SKM-1 treated with dmso at 0.1 percent for 144 hours (cell line): ENCODE measurements at regions not wholly inside any gene's neighbourhood (a gene's known extent, or its start where the extent isn't known, plus 50 kb on each side); places are given as distances from the start of the nearest gene placed in this dataset.

Experiments used
- DNase-seq: peaks from one replicate; lab custom pipeline; 2025; ENCODE audit not compliant: unreplicated experiment; lab: John Stamatoyannopoulos, UW

DNA sequence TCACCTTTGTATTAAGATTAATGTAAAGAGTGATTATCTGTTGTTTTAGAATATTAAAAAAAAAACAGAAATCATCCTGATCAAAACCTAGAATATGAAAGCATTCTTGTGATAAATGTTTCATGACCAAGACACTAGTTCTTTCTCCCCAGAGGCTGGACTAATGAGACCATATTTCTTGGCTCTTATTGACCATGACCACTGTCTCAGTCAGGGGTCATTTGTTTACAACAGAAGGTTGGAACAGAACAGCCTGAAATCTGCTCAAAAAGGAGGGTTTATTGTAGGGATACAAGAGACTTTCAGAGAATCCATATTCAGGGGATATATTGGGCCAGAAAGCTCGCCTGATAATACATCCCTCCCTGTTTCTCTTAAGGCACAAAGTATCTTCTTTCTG lies 87.7 kb downstream of the TMEM30B start:
- no peak for DNase-seq

DNA sequence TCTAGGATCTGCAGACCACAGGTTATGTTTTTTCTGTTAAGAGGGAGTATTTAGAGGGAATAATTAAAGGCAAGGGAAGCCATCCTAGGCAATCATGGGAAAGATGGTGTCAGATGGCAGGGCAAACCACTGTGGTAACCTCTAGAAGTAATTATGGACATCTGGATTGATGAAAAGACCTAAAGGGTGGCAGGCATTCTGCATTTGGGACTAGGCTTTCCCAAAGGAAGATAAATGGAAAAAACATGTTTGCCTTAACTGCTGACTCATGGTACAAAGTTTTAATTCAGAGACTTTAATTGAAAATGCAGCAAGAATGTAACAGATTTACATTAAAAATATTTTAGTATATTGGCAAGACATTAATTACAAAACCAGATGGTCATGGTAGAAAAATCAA lies 88.1 kb downstream of the TMEM30B start:
- no peak for DNase-seq

DNA sequence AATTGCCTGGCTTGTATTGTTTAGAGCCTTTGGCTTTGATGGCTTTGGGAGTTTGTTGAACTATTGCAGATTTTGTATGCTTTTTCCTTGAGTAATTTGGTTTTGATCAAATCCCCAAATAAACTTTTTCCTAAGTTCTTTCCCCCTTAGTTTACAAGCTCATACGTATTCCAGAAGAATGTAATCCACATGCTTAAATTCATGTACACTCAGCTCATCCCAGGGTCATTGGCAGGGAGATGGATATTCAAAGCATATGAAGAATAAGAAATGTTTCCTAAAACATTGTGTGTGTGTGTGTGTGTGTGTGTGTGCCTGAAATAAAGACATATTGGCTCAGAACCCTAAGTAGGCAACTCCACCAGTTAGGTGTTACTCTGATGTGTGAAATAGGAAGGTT lies 89.4 kb downstream of the TMEM30B start:
- DNase-seq: no peak

DNA sequence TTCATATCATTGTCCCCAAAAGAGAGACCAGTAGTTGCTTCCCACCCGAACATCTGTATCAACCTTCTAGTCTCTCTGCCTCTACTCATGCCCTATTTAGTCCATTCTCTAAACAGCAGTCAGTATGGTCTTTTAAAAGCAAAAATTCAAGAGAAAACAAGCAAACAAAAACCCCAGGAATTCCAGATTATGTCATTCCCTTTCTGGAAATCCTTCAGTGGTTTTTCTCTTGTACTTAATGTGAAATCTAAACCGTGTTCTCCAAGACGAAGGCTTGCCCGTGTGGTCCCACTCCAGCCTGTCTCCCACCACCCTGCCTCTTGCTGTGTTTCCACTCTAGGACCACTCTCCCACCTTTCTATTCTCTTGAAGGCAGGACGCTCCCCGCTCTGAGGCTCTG lies 90.8 kb downstream of the TMEM30B start:
- DNase-seq: no peak

DNA sequence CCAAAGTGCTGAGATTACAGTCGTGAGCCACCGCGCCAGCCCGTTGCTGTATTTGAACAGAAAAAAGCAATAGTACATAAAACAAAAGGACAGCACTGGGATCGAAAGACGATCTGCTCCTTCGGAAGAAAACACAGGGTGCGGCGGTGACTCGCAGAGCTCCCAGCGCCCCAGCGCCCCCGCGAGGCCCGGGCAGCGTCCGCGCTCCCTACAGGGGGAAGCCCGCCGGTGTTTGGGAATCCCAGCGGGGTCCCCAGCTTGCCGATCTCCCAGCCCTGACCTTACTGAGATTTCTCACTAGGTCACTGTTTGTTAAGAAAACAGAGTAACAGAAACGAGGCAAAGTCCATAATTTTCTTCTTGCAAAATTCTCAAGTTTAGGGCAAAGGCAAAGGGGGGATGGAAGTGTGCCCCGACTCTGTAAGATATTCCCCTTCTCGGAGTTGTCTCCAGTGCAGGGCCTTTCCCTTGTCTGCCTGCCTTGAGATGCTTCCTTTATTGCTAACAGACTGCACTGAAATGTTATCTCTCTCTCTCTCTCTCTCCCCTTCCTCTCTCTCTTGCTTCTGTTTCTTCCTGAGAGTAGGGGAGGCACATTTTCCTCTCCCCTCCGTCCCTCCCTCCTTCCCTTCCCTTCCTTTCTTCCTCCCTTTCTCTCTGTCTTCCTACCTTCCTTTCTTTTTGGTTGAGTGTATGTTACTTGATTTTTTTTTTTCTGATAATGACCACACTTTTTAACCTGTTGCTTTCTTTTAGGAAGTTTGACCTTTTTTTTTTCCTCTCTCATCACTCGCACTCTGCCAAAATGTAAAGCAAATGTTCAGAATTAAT lies 91.9 kb downstream of the TMEM30B start:
- peak; percentile 1 for DNase-seq

DNA sequence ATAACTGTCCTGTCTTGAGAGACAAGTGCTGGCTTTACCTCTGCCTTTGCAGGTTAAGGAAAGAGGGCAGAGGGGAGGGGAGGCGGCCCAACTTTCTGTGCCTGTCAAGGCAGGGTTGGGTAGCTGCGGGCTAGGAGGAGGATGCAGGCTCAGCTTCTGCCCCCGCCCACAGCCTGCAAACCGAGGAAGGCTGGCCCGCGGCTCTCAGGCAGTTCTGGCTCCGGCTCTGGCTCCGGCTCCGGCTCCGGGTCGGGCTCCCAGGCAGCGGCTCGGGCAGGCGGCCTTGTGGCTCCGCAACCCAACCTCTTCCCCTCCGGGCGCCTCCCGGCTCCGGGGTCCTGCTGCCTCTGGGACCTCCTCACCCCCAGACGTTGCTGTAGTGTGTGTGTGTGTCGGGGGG lies 92.9 kb downstream of the TMEM30B start:
- DNase-seq: no peak

DNA sequence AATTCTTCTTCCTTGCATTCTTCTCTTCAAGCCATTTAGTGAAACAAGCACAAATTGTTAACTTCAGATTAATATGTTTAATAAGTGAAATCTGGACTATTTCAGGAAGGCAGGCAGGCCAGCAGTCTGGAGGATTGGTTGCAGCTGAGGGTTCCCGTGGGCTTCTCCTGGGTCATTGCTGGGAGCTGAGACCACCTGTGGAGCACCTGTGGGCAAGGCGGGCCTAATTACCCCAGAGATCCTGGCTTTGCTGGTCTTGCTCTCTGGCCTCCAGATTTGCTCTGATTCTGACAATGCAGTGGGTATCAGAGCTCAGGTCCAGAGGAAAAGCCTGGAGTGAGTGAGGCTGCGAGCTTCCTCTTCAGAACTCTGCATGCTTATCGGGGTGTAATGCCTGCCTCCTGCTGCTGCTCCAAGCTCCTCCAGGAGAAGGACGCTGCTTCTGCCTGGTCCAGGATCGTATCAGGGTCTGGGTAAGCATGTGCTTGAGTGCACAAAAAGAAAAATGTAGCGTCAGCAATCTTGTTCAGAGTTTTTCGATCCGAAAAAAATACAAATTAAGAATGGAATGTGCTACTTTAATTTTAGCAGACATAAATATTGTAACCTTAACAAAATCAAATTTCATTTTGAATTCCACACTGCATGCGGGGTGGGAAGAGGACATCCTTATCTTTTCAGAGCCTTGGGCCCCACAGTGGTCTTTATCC lies 93.8 kb downstream of the TMEM30B start:
- DNase-seq: no peak

DNA sequence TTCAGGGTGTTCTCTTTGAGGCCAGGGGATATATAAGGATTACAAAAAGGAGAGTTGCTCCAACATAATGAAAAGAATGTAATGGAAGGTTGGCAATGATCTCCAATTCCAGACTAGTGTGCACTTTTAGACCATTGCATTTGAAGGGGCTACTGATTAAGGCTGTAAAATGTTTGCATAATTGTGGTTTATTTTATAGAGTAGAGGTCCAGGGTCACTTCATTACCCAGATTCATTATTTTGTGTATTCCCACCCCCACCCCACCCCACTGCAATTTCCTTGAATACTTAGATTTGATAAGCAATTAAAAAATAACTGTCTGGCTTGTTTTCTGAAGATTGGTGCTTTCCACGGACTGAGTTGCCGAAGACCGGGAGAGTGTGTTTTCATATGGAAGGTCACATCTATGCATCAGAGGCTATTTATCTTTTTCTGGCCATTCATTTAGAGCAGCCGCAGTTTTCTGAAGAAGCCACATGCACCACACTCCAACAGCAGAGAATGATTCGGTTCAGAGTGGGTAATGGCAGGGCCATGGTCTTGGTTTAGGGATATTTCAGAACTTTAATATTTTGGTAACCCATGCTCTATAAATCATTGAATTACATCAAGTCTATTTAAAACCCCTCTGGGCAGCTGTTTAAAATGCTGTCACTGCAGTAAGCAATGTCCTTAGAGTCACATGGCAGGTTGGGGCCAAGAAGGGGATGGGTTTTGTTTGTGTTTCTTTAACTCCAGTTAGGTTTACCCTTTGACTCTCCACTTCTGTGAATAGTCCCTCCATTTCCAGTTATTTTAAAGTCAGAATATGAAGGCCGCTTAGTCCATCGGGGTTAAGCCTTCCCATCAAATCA lies 94.6 kb downstream of the TMEM30B start:
- DNase-seq: no peak

DNA sequence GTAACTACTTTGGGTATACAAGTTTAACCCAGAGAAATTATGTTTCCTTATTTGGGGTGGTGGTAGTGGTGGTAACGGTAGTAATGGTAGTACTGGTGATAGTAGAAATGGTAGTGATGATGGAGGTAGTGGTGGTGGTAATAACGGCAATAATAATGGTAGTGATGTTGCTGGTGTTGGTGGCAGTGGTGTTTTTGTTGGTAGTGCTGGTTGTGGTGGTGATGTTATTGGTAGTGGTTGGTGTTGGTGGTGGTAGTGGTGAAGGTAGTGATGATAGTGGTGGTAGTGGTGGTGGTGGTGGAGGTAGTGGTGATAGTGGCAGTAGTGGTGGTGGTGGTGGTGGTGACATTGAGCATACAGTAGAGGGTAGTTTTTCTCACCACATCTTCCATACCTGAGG lies 95.6 kb downstream of the TMEM30B start:
- DNase-seq: no peak

DNA sequence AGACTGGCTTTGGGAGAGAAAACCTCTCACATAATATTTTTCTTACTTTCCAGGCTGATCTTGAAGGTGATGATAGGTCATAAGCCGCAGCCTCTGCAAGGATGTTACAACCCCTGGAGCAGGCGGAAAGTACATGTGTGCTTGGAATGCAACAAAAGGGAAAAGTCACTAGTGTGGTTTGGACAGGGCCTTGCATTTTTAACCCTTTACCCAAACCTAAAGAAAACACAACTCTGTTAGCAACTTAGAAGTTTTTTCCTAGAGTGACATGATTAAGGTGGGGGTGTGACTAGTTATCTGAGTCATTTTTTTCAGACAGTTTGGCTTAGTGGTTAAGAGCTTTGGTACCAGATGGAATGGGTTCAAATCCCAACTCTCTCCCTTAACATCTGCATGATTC lies 97.0 kb downstream of the TMEM30B start:
- no peak for DNase-seq

DNA sequence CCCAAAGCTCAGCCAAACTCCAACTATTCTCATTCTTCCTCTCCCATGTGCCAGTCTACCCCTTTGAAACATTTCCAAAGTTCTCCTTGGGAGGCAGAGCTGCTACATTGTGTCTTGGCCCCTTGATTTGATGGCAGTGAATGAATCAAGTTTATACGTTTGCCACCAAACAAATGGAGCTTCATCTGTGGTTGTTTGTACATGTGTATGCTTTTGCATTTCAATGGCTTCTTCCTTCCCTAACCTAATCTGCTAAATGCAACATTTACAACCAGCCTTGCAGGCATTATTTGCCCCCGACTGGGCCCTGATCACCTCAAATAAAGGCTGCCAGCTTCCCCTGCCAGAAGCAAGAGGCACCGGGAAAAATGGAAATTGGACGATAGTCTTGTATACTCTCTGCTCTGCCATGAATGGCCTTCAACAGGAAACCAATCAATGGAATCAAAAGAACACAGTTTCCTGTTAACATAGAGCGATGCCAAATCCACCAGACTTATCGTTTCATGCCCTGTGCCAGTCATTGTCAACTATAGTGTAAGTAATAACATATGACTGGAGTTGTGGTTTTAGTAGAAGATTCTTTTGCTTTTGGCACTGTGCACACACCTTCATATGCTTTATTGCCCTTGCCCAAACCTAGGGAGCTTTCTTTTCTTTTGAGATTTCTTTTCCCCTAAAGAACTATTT lies 97.8 kb downstream of the TMEM30B start:
- DNase-seq: no peak

DNA sequence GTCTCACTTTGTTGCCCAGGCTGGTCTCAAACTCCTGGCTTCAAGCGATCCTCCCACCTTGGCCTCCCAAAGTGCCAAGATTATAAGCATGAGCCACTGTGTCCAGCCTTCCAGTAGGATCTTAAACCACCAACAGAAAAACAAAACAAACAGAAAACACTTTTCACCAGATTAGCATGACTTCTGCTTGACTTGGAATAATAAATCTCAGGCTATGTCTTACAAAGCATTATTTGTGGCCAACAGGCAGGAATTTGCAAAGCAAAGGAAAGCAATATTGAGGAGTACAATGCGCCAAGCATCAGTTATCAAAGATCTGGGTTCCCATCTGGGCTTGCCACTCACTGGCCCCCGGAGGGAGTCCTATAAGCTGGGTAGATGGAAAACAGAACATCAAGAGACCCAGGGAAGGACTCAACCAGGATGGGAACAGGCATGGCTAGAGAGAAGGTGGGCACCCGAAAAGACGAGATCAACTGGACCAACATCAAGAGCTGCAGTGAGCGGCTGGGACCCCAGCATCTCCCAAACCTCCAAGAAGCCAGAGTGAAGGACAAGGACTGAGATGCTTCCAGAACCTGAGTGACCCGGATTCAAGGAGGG lies 101.2 kb downstream of the TMEM30B start:
- DNase-seq: no peak

DNA sequence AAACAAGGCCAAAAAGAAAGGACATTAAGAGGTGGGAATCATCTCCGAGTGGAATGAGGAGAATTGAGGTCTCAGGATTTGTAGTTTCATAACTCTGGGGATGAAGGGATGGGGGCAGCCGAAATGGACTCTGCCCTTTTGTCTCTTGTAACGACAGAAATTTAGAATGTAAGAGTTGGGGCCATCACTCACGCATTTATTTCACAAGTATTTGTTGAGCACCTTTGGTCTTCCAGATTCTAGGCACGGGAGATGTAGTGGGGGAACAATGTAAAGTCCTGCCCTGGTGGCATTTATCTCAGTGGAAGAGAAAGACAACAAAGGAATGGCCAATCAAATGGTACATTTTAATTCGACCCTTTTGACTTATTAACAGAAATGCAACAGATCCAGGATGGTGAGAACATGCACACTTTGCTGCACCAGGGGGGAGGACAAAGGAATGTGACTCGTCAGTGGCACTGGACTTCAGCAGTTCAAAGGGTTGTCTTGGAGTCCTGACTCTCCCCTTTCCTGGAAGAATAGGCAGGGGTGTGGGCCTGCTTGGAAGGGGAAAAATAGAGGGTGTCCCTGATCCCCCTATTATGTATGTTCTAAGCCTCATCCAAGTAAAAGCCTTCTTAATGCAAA lies 102.0 kb downstream of the TMEM30B start:
- no peak for DNase-seq

DNA sequence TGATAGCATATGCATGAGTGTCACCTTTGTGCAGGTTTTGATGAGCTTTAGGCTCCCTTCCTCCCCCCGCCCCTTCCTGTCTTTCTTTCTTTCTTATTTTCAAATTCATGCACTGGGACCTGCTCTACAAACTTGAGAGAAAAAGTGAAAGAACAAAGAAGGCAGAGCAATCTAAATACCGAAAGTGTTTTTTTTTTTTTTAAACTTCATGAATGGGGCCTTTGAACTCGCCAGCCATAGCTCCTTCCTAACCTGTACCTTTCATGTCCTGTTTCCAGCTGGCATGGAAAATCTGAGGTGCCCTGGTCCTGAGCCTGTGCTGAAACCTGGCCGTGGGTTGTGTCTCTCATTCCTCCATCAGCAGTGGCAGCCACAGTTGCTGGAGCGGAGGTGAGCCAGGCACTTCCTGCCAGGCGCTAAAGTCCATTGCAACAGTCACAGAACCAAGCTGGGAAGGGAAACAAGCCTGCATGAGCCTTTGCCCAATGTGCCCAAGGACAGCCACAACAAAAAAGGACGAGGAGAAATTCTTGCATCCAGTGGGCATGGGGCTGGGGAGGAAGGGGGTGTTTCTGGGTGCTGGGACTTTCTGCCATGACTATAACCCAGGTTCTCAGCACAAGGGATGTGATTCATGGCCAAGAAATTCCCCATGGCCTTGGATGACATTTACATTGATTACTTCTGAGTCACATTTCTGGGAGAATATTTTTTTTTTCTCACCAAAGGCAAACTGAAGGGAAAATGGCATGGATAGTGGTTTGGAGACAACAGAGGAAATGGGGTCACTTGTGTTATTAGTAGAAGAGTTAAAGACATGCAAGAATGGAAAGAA lies 102.7 kb downstream of the TMEM30B start:
- DNase-seq: no peak

DNA sequence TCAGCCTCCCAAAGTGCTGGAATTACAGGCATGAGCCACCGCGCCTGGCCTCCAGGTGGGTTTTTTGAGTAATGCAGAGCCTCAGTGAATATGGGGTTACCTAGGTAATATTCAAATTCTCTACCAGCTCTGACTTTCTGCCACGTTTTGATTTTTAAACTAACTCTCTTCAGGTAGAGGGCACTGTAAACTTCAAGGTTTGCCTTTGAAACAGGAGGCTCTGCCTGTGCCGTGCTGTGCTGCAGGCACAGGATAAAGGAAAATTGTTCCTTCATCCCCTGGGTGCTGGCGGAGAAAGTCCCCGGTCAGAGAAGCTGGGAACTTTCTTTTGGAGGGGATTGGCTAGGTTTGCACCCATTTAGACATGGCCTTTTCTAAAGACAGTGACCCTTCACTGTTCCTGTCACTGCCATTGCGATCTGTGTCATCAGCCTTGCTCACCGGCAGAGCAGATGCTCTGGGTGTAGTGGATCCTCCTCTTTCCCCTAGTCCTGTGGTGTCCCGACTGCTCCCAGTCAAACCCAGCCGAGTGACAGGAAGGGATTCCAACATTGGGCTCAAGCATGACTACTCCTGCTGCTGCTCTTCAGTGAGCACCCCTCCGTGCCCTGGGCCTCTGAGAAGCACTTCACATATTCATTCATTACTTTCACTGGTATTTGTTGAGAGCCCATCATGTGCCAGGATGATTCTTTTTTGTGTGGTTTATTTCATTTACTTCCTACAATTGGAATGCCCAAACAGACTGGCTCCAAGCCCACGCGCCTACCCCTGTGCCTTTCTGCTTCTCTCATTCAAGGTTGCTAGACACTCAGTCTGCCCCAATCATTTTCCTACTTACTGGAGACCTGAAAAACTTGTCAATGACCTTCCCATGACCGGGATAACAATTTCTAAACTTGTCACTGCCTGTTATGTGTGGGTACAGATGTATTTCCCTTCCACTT lies 103.6 kb downstream of the TMEM30B start:
- DNase-seq: no peak

DNA sequence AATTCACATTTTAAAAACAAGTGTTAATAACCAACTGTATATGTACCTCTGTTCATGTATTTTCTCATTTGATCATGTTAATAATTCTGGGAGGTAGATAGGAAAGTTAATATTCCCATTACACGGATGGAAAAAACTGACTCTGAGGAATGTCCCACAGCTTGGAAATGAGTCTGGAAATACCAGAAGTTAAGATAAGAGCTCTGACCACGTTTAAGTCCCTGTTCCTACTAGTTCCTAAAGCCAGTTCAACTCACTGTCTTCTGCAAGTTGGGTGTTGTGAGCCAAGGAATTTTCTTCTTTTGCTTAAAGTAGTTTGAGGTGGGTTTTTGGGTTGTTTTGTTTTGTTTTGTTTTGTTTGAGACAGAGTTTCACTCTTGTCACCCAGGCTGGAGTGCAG lies 104.5 kb downstream of the TMEM30B start:
- DNase-seq: no peak

DNA sequence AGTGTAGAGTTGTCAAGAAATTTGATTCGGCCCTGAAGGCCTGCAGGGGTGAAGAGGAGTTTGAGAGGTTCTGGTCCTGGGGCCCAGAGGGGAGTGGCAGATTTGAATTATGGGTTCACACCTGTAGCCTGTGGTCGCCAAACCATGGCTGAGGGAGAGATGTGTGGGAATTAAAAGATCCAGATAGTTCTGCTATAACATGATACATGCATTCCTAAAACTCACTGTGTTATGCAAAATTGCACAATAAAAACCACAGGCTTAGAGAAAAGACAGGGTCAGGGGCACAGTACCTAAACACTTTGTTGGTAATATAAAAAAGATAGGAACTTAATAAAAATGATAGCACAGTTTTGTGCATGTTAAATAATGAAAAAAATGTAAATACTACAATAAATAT lies 106.2 kb downstream of the TMEM30B start:
- no peak for DNase-seq

DNA sequence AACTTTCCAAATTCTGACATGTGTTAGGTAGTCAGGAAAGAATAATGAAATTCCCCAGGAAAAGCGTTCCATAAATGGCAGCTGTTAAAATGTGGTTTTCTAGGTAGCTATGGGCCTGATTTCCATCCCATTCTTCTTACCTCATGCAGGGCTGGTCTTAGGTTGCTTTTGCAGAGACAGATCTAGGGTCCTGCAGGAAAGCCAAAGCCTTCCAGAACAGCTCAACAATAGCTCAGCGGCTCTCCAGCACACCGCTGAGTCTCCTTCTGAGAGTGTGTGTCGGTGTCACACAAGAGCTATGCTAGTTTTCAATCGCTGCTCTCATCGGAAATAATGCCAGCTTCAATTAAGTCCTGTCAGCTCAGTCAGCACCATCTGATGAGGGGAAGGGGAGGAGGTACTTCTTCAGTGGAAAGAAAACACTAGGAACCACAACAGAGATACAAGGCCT lies 106.7 kb downstream of the TMEM30B start:
- no peak for DNase-seq
